ENCODE measurements at regions not wholly inside any gene's neighbourhood (a gene's known extent, or its start where the extent isn't known, plus 50 kb on each side); places are given as distances from the start of the nearest gene placed in this dataset.

GRCh38 chr11:111019871-111020670, 225.5 kb upstream of the POU2AF2 start:
- DNase-seq = peak; percentile 60 to 73

GRCh38 chr11:111019451-111019850, 226.1 kb upstream of the POU2AF2 start:
- no peak for DNase-seq

GRCh38 chr11:111018566-111018965, 227.0 kb upstream of the POU2AF2 start:
- DNase-seq = peak; percentile 74 to 78

- no peak for DNase-seq
These were observed 233.0 kb upstream of the POU2AF2 start for GRCh38 chr11:111012491-111012890.

GRCh38 chr11:111011275-111011594, 234.3 kb upstream of the POU2AF2 start:
- no peak for DNase-seq

GRCh38 chr11:111010391-111011274, 234.9 kb upstream of the POU2AF2 start:
- DNase-seq = no peak

- DNase-seq = no peak
These were observed 239.3 kb upstream of the POU2AF2 start for GRCh38 chr11:111006227-111006626.

- no peak for DNase-seq
These were observed 243.4 kb upstream of the POU2AF2 start for GRCh38 chr11:111001986-111002611.

- DNase-seq = no peak
These were observed 244.5 kb upstream of the POU2AF2 start for GRCh38 chr11:111001081-111001430.

GRCh38 chr11:111000400-111001080, 245.0 kb upstream of the POU2AF2 start:
- DNase-seq = no peak

GRCh38 chr11:110992481-110992880, 253.0 kb upstream of the POU2AF2 start:
- no peak for DNase-seq

GRCh38 chr11:110991661-110992355, 253.7 kb upstream of the POU2AF2 start:
- no peak for DNase-seq

- DNase-seq = no peak
These were observed 255.2 kb upstream of the POU2AF2 start for GRCh38 chr11:110990311-110990710.

- DNase-seq = peak; percentile 59 to 68
These were observed 255.9 kb upstream of the POU2AF2 start for GRCh38 chr11:110989428-110990133.

GRCh38 chr11:110988671-110989070, 256.9 kb upstream of the POU2AF2 start:
- no peak for DNase-seq

- no peak for DNase-seq
These were observed 259.5 kb upstream of the POU2AF2 start for GRCh38 chr11:110986016-110986415.

GRCh38 chr11:110985547-110985946, 260.0 kb upstream of the POU2AF2 start:
- DNase-seq = no peak

GRCh38 chr11:110984693-110985092, 260.8 kb upstream of the POU2AF2 start:
- DNase-seq = no peak

- DNase-seq = no peak
These were observed 261.4 kb upstream of the POU2AF2 start for GRCh38 chr11:110984147-110984546.

- no peak for DNase-seq
These were observed 263.3 kb upstream of the POU2AF2 start for GRCh38 chr11:110982214-110982613.

GRCh38 chr11:110979696-110980095, 265.8 kb upstream of the POU2AF2 start:
- no peak for DNase-seq

- peak; percentile 65 to 67 for DNase-seq
These were observed 265.4 kb upstream of the ARHGAP20 start for GRCh38 chr11:110977661-110978060.

Measured in AML-193 (cell line).